ENCODE measurements at regions not wholly inside any gene's neighbourhood (a gene's known extent, or its start where the extent isn't known, plus 50 kb on each side); places are given as distances from the start of the nearest gene placed in this dataset.
"Not testable (repeated sequence)": the region's sequence is repeated elsewhere in the genome, so short reads cannot be mapped to it uniquely, and the experiment has no call there.

GRCh38 chr13:65808061-65808460 lies 1422.1 kb downstream of the PCDH9 start:
- DNase-seq (ENCODE audit: low spot score): no peak

- no peak for DNase-seq (ENCODE audit: low spot score)
Measured at GRCh38 chr13:65803530-65804392, 1426.4 kb downstream of the PCDH9 start.

GRCh38 chr13:65789815-65790214 lies 1440.3 kb downstream of the PCDH9 start:
- no peak for DNase-seq (ENCODE audit: low spot score)

GRCh38 chr13:65787082-65787481 lies 1443.1 kb downstream of the PCDH9 start:
- no peak for DNase-seq (ENCODE audit: low spot score)

- no peak for DNase-seq (ENCODE audit: low spot score)
Measured at GRCh38 chr13:65784088-65784816, 1445.9 kb downstream of the PCDH9 start.

- no peak for DNase-seq (ENCODE audit: low spot score)
Measured at GRCh38 chr13:65783383-65783782, 1446.8 kb downstream of the PCDH9 start.

GRCh38 chr13:65771704-65772313 lies 1458.3 kb downstream of the PCDH9 start:
- DNase-seq (ENCODE audit: low spot score): not testable (repeated sequence)

GRCh38 chr13:65768545-65768944 lies 1461.6 kb downstream of the PCDH9 start:
- DNase-seq (ENCODE audit: low spot score): no peak

GRCh38 chr13:65763811-65764210 lies 1466.3 kb downstream of the PCDH9 start:
- no peak for DNase-seq (ENCODE audit: low spot score)

GRCh38 chr13:65762012-65762411 lies 1468.1 kb downstream of the PCDH9 start:
- no peak for DNase-seq (ENCODE audit: low spot score)

- no peak for DNase-seq (ENCODE audit: low spot score)
Measured at GRCh38 chr13:65756071-65756671, 1474.0 kb downstream of the PCDH9 start.

- DNase-seq (ENCODE audit: low spot score): no peak
Measured at GRCh38 chr13:65748227-65748626, 1481.9 kb downstream of the PCDH9 start.

GRCh38 chr13:65746406-65746921 lies 1483.7 kb downstream of the PCDH9 start:
- DNase-seq (ENCODE audit: low spot score): no peak

- DNase-seq (ENCODE audit: low spot score): no peak
Measured at GRCh38 chr13:65744836-65745235, 1485.3 kb downstream of the PCDH9 start.

- DNase-seq (ENCODE audit: low spot score): no peak
Measured at GRCh38 chr13:65733110-65733509, 1497.0 kb downstream of the PCDH9 start.

GRCh38 chr13:65727070-65727469 lies 1503.1 kb downstream of the PCDH9 start:
- DNase-seq (ENCODE audit: low spot score): no peak

GRCh38 chr13:65725006-65725405 lies 1505.1 kb downstream of the PCDH9 start:
- DNase-seq (ENCODE audit: low spot score): no peak

- no peak for DNase-seq (ENCODE audit: low spot score)
Measured at GRCh38 chr13:65724226-65724625, 1505.9 kb downstream of the PCDH9 start.

GRCh38 chr13:65722506-65722905 lies 1507.6 kb downstream of the PCDH9 start:
- no peak for DNase-seq (ENCODE audit: low spot score)

- no peak for DNase-seq (ENCODE audit: low spot score)
Measured at GRCh38 chr13:65719831-65720230, 1510.3 kb downstream of the PCDH9 start.

GRCh38 chr13:65710514-65710913 lies 1519.6 kb downstream of the PCDH9 start:
- no peak for DNase-seq (ENCODE audit: low spot score)

- DNase-seq (ENCODE audit: low spot score): no peak
Measured at GRCh38 chr13:65697843-65698242, 1532.3 kb downstream of the PCDH9 start.

Data from activated CD4-positive, alpha-beta T cell treated with anti-CD3 and anti-CD28 coated beads, Interleukin-2, Interleukin-4, amounts not matched to agents 100 ng/mL and 50 ng/mL, durations not matched to agents 16 hours and 8 hours (primary cell).